ENCODE measurements at regions not wholly inside any gene's neighbourhood (a gene's known extent, or its start where the extent isn't known, plus 50 kb on each side); places are given as distances from the start of the nearest gene placed in this dataset.
A peak's percentile ranks its signal among the peaks of the same experiment; 100 is the strongest.
"Not testable (repeated sequence)": the region's sequence is repeated elsewhere in the genome, so short reads cannot be mapped to it uniquely, and the experiment has no call there.

DNA sequence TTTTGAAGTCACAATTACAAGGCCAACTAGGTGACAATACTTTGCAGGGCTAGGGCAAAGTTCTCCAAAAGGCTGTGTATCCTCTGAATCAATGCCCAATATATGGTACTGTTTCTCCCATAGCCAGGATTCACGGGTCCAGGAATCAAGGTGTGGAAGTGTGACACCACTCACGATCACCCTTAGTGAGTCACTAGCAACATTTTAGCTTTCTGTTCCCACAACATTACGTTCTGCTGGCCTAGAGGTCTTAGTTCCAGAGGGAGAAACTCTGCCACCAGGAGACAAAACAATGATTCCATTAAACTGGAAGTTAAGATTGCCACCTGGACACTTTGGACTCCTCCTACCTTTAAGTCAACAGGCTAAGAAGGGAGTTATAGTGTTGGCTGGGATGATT lies 88.5 kb upstream of the RANBP6 start:
- not testable (repeated sequence) for DNase-seq (ENCODE audit: low read depth)

DNA sequence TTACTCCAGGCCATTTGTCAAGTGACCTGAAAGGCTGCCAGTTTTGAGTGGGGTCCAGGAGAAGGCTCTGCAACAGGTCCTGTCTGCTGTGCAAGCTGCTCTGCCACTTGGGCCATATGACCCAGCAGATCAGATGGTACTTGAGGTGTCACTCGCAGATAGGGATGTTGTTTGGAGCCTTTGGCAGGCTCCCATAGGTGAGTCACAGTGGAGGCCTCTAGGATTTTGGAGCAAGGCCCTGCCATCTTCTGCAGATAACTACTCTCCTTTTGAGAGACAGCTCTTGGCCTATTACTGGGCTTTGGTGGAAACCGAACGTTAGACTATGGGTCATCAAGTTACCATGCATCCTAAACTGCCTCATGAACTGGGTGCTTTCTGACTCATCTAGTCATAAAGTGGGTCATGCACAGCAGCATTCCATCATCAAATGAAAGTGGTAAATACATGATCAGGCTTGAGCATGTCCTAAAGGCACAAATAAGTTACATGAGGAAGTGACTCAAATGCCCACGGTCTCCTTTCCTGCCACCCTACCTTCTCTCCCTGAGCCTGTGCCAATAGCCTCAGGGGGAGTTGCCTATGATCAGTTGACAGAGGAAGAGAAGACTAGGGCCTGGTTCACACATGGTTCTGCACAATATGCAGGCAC lies 87.0 kb upstream of the RANBP6 start:
- DNase-seq (ENCODE audit: low read depth): not testable (repeated sequence)

DNA sequence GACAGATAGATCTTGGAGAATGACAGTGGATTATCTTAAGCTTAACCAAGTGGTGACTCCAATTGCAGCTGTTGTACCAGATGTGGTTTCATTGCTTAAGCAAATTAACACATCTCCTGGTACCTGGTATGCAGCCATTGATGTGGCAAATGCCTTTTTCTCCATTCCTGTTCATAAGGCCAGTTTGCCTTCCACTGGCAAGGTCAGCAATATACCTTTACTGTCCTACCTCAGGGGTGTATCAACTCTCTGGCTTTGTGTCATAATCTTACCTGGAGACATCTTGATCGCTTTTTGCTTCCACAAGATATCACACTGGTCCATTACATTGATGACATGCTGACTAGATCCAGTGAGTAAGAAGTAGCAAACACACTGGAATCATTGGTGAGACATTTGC lies 86.3 kb upstream of the RANBP6 start:
- DNase-seq (ENCODE audit: low read depth): not testable (repeated sequence)

DNA sequence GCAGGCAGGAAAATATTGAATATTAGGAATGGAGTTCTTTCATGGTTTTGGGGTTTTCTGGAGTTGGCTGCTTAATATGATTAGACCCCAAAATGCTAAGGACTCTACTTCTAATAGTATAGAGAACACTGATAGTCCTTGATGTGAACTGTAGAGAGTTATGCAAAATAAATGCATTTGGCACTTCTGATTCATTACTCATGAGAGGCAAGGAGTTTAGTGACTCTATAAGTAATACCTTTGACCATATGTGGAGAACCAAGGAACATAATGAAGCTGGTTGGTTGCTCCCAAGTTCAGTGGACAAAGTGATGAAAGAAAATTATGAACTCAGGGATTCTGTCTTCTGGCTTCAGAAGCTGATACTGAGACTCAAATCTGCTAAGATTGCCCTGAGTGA lies 83.9 kb upstream of the RANBP6 start:
- not testable (repeated sequence) for DNase-seq (ENCODE audit: low read depth)

DNA sequence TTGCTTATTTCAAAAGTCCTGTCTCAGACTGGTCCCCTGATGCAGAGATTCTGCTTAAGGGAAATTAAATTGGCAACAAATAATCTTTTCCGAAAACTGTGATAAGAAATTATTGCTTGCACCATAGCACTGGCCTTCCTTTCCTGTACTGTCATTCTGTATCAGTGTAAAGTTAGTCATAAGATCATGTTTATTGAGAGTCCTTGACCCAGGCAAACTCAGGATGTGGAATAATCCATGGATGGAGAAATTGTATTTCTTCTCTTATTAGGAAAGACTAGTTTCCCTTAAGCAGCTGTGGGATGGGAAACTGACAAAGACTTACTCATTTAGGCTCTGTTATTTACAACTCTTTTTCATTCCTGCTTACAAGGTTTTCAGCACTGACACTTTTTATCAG lies 83.0 kb upstream of the RANBP6 start:
- no peak for DNase-seq (ENCODE audit: low read depth)

DNA sequence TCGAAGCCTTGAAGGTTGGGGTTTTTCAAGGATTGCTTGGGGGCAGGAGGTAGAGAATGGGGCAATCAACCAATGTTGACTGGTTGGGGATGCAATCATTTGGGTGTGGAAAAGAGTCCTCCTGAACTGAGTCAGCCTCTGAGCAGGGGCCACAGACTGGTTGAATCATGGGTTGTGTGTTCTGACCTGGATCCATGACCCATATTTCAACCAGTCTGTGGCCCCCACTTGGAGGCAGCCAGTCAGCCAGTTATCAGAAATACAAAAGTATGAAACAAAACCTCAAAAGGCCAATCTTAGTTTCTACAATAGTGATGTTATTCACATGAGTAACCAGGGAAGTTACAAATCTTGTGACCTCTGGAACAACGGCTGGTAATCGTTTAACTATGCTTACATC lies 81.4 kb upstream of the RANBP6 start:
- no peak for DNase-seq (ENCODE audit: low read depth)

DNA sequence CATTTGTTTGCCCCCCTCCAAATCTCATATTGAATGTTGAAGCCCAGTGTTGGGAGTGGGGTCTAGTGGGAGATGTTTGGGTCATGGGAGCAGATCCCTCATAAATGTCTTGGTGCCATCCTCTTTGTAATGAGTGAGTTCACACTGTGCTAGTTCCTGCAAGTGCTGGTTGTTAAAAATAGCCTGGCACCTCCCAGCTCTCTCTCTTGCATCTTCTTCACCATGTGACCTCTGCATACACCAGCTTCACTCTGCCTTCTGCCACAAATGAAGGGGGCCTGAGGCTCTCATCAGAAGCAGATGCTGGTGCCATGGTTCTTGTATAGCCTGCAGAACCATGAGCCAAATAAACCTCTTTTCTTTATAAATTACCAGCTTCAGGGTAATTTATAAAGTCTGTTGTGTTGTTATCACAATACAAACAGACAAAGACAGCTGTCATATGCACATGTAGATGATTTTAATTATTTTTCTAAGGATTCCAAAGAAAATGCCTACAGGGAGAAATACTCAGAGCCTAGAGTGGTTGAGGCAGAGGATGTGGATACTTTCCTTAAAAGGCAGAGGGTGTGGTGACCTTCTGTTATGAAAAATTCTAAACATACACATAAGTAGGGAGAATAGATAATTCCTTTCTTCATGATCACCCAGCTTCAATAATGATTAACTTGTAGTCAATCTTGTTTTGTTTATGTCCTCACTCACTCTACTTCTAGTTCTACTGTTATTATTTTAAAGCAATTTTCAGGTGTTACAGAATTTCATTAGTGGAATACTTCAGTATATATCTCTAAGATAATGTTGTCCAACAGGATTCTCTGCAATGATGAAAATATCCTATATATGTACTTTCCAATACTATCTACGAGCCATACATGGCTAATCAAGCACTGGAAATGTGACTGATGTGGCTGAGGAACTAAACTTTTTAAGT lies 75.1 kb upstream of the RANBP6 start:
- DNase-seq (ENCODE audit: low read depth): no peak

DNA sequence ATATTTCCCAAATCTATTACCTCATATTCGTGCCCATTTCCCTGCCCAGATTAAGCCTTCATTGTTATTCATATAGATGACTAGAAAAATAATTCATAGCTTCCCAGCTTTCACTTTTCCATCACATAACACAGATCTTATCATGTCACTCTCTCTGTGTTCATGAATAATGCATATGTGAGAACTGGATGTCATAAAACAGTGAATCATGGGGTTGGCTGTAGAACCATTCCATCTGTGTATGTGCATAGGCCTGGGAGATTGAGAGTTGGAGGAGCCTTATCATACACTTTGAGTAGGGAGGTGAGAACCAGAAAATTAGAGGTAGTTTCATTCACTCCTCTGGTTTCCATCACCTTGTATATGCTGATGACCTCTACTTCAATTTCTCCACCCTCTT lies 73.9 kb upstream of the RANBP6 start:
- no peak for DNase-seq (ENCODE audit: low read depth)

DNA sequence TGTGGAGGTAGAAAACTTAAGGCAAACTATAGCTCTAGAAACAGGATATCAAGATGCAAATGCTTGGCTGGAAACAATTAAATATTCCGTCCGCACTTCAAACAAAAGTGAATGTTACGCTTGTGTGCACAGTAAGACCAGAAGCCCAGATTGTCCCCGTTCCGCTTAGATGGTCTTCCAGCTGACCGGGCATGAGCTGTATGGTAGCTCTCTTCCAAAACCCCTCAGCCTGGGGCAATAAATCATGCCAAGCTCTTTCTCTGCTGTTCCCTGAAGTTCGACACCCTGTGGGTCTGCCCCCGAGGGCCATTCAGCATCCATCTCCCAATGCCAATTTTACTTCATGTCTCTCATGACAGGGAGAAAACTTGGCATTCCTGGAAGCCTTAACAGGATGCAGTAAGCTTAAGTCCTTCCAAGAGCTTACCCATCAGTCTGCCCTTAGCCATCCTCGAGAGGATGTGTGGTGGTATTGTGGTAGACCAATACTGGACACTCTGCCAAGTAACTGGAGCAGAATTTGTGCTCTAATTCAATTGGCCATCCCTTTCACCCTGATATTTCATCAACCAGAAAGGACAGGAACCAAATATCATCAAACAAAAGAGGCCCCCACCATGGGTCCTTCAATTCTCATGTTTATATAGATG lies 70.7 kb upstream of the RANBP6 start:
- DNase-seq (ENCODE audit: low read depth): no peak

DNA sequence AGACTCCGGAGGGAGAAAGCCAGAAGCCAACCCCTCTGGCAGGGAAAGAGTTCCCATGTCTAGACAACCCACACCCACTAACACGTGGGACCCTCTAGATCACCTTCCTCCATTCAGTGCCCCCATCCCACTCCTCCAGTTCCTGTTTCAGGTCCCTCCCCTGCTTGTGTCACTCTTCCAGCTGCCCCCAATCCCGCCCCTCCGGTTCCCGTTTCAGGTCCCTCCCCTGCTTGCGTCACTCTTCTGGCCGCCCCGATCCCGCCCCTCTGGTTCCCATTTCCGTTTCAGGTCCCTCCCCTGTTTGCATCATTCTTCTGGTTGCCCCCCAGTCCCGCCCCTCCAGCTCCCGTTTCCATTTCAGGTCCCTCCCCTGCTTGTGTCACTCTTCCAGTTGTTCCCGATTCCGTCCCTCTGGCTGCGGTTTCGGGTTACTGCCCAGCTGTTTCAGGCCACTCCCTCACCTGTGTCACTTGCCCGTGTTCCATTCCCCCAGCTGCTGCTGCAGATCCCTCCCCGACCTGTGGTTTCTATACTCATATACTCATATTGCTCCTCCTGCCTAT lies 64.8 kb upstream of the RANBP6 start:
- peak; percentile 62 for DNase-seq (ENCODE audit: low read depth)

DNA sequence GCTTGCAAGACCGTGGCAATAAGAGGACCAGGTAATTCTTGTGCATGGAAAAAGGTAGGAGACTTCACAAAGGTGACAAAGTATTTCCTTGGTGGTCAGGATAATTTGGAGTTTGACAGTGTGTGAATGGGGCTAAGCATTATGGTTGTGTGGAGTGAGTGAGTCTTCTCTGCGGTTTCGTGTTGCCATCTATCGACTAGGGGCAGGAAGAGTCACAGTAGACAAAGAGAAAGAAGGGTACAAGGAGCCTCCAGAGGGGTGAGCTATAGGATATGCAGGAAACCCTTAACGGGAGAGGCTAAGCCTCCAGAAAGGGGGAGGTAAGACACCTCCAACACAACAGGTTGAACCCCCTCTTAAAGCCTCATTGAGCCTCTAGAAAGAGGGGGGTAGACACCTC lies 64.0 kb upstream of the RANBP6 start:
- DNase-seq (ENCODE audit: low read depth): no peak

DNA sequence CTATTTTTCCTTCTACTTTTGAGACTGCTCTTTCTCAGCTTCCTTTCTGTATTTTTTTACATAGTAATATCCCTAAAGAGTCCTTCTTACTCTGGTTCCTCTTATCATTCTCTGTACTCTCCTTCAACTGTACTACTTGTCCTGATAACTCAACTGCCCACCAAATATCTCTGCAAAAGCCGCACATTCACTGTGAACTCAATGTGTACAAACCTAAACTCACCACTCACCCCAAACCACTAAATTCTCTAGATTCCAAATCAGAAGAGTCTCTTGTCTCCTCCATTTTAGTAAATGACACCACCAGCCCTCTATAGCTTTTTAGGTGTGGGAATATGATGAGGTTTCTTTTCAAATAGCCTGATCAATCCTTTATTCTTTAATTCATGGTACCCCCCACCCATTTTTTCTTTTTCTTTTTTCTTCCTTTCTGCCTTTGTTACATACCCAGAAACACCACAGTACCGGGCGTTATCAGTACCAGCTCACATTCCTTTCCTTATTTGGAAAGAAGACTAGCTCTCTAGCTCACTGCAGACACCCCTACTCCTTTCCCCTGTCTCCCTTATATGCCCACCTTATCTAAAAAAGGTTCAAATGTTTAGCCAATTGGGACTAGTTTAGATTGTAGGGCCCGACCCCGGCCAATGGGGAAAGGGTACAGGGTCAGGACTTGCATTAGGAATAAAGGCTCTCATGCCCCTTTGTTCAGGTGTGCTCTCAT lies 63.1 kb upstream of the RANBP6 start:
- DNase-seq (ENCODE audit: low read depth): no peak

DNA sequence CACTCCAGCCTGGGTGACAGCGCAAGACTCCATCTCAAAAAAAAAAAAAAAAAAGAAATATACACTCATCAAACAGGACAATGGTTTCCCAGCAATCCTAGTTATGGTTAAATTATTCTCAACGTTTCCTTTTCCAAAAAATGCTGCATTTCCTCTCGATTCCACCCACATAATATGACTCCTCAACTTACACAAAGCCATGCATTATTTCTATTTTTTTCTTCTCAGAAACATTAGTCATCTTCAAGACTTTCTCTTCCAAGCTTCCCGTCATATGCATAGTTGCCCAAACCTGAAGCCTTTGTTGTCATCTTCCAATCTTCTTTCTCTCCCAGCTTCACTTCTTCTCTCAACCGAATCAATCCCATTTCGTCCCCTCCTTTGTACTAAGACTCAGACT lies 61.4 kb upstream of the RANBP6 start:
- no peak for DNase-seq (ENCODE audit: low read depth)

DNA sequence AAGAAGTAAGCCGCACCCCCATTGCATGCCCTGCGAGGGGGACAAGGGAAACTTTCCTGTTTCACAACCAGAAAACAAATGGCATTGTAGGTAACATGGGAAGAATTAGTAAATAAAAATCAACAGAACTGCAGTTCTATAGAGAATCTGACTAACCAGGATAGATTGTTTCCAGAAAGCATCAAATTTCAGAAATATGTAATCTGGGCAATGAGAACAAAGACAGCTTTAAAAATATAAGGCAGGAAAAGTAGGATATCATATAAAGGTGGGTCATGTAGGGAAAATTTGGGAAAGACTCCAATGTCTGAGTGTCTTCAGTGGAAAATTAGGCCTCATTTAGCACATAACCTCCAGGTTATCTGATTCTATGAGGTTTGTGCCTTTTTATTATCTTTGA lies 58.3 kb upstream of the RANBP6 start:
- no peak for DNase-seq (ENCODE audit: low read depth)

DNA sequence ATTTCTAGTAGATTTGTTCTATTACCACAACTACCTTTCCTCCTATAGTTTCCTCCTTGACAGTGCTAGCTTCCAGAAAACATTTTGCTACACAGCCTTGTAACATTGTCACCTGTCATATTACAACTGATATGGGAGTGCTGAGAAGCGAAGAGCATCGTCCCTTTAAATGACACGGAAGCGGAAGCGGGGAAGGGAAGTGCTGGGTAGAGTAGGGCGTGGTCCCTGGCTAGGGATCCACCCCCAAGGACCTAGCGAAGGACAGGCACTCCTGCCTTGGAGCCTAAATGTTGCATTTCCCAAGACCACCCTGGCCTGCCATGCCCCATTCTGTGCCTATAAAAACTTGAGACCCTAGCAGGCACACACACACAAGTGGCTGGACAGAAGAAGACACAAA lies 57.4 kb upstream of the RANBP6 start:
- DNase-seq (ENCODE audit: low read depth): no peak

DNA sequence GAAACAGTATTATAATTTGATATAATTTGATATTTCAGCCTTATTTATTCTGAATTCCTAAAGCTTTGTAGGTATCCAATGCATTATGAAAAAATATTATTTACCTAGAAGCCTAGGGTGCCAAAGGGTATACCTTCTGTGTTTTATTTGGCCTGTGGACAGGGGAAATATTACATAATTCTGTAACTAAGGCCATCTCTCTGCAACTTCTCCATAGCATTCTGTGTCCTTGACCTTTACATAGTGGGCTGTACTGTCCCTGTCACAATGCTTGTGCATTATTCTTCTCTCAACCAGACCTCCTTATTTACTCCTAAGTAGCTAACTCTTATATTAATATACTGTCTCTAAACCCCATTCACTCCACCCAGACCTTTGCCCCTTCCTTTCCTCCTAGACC lies 57.0 kb upstream of the RANBP6 start:
- DNase-seq (ENCODE audit: low read depth): no peak

DNA sequence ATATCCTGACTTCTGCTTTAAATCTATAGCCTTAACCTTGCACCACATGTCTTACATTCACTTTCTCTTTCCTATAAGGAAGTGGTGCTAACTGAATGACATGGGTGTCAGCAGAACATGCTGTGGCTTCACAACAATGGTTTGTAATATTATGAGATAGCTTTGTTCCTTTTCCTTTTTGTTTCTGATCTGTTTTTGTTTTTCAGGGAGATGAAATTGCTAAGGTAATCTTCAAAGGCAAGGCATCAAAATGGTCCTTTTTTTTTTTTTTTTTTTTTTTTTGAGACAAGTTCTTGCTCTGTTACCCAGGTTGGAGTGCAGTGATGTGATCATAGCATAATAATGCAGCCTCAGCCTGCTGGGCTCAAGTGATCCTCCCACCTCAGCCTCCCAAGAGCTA lies 53.6 kb upstream of the RANBP6 start:
- DNase-seq (ENCODE audit: low read depth): no peak

DNA sequence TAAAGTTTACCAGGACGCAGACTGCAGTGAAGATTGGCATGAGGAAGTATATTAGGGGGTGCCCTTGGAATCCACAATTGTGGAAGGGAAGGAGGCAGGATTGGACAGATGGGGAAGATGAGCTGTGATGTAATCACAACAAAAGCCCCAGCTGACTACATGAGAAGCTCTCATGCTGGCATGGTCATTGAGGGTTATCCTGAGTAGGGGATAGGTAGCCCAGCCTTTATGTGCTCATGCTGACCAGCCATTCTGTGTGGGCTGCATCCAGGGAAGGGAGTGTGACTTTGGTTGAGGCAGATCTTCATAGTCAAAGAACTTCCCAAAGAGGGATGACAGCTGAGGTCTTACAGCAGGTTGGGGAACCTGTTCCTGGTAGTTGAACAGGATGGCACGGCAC lies 52.0 kb upstream of the RANBP6 start:
- DNase-seq (ENCODE audit: low read depth): no peak
